Osteoblast (primary cell): ENCODE measurements at regions not wholly inside any gene's neighbourhood (a gene's known extent, or its start where the extent isn't known, plus 50 kb on each side); places are given as distances from the start of the nearest gene placed in this dataset.
"Not testable (repeated sequence)": the region's sequence is repeated elsewhere in the genome, so short reads cannot be mapped to it uniquely, and the experiment has no call there.

Experiments used
- DNase-seq: peaks from one replicate; pipeline ENCODE4 v3.0.0; 2011; ENCODE audit warnings: low spot score, mixed read lengths; ENCODE audit not compliant: insufficient read length; ENCODE audit errors: missing footprints
- H2AFZ ChIP-seq: 2 replicates; pipeline ENCODE4 v1.6.0; 2011; ENCODE audit warnings: mild to moderate bottlenecking, low read length
- H3K27ac ChIP-seq: 2 replicates; pipeline ENCODE4 v1.5.1; 2011; ENCODE audit warnings: mild to moderate bottlenecking, low read depth, low read length, moderate library complexity
- H3K27me3 ChIP-seq: 2 replicates; pipeline ENCODE4 v1.6.0; 2012; ENCODE audit warnings: mild to moderate bottlenecking, control low read depth, inconsistent platforms, low read length, moderate library complexity; ENCODE audit not compliant: insufficient read depth
- H3K36me3 ChIP-seq: 2 replicates; pipeline ENCODE4 v1.5.1; 2011; ENCODE audit warnings: mild to moderate bottlenecking, low read length, control low read depth, moderate library complexity; ENCODE audit not compliant: insufficient read depth
- H3K4me1 ChIP-seq: 2 replicates; pipeline ENCODE4 v1.5.1; 2011; ENCODE audit warnings: mild to moderate bottlenecking, low read length, control low read depth, moderate library complexity; ENCODE audit not compliant: insufficient read depth
- H3K4me2 ChIP-seq: 2 replicates; pipeline ENCODE4 v1.6.0; 2011; ENCODE audit warnings: mild to moderate bottlenecking, low read length; ENCODE audit not compliant: insufficient read depth
- H3K4me3 ChIP-seq: fragments of 200-600 bp; sonication (generic); 3 replicates; pipeline ENCODE4 v1.5.1; 2012; ENCODE audit warnings: mild to moderate bottlenecking, low read length, inconsistent platforms; ENCODE audit not compliant: insufficient read depth
- H3K79me2 ChIP-seq: 2 replicates; pipeline ENCODE4 v1.6.0; 2012; ENCODE audit warnings: mild to moderate bottlenecking, low read length, control low read depth, inconsistent platforms; ENCODE audit not compliant: insufficient read depth
- H3K9me3 ChIP-seq: 2 replicates; pipeline ENCODE4 v1.5.1; 2011; ENCODE audit warnings: low read depth, low read length, control low read depth
- H4K20me1 ChIP-seq: 2 replicates; pipeline ENCODE4 v1.6.0; 2012; ENCODE audit warnings: mild to moderate bottlenecking, low read length, control low read depth; ENCODE audit not compliant: insufficient read depth
- CTCF ChIP-seq: IDR thresholded peaks from 2 replicates; pipeline ENCODE4 v1.5.1; 2011; ENCODE audit warnings: mild to moderate bottlenecking, low read depth, low read length, moderate library complexity; ENCODE audit errors: extremely low read depth

- no peak for TF ChIP-seq CTCF
- no peak overlapping the region for H3K4me3 ChIP-seq
- no peak overlapping the region for H2AFZ ChIP-seq
- no peaks in the 10 kb centered on the region for H4K20me1 ChIP-seq
- no peaks in the 10 kb centered on the region for H3K9me3 ChIP-seq
- no peak overlapping the region for H3K27ac ChIP-seq
- peaks cover 7% of the 10 kb centered on the region for H3K4me1 ChIP-seq
- no peaks in the 10 kb centered on the region for H3K27me3 ChIP-seq
- DNase-seq, result peak; percentile 49
- no peak overlapping the region for H3K4me2 ChIP-seq
- H3K79me2 ChIP-seq, result no peaks in the 10 kb centered on the region
- no peaks in the 10 kb centered on the region for H3K36me3 ChIP-seq
These were observed 117.3 kb upstream of the NUDT12 start for GRCh38 chr5:103679873-103680272.

- H3K27ac ChIP-seq, H3K9me3 ChIP-seq, H2AFZ ChIP-seq, H3K27me3 ChIP-seq, H4K20me1 ChIP-seq, H3K4me3 ChIP-seq, H3K4me2 ChIP-seq, H3K79me2 ChIP-seq, H3K36me3 ChIP-seq: not testable (repeated sequence)
- peak; percentile 41 for DNase-seq
- H3K4me1 ChIP-seq, result peaks cover 10% of the 10 kb centered on the region
These were observed 113.6 kb upstream of the NUDT12 start for GRCh38 chr5:103676198-103676597.

- no peak overlapping the region for H3K27ac ChIP-seq
- no peak overlapping the region for H3K4me3 ChIP-seq
- no peak for DNase-seq
These were observed 112.2 kb upstream of the NUDT12 start for GRCh38 chr5:103674739-103675138.

GRCh38 chr5:103674251-103674650, 111.7 kb upstream of the NUDT12 start:
- no peak overlapping the region for H3K27ac ChIP-seq
- no peaks in the 10 kb centered on the region for H3K9me3 ChIP-seq
- no peak overlapping the region for H3K4me2 ChIP-seq
- DNase-seq, result no peak
- no peaks in the 10 kb centered on the region for H3K79me2 ChIP-seq
- H4K20me1 ChIP-seq, result no peaks in the 10 kb centered on the region
- no peak for TF ChIP-seq CTCF
- no peaks in the 10 kb centered on the region for H3K27me3 ChIP-seq
- no peaks in the 10 kb centered on the region for H3K36me3 ChIP-seq
- peaks cover 10% of the 10 kb centered on the region for H3K4me1 ChIP-seq
- H3K4me3 ChIP-seq, result no peak overlapping the region
- no peak overlapping the region for H2AFZ ChIP-seq

More at GRCh38 chr5:103674739-103675138, 112.2 kb upstream of the NUDT12 start:
- Histone ChIP-seq H2AFZ (no peak overlapping the region), H3K79me2 (no peaks in the 10 kb centered on the region), H4K20me1 (no peaks in the 10 kb centered on the region), H3K4me1 (peaks cover 10% of the 10 kb centered on the region), H3K27me3 (no peaks in the 10 kb centered on the region), H3K36me3 (no peaks in the 10 kb centered on the region), H3K4me2 (no peak overlapping the region), H3K9me3 (no peaks in the 10 kb centered on the region)
- no peak for TF ChIP-seq CTCF
